IgD-negative memory B cell (primary cell): ENCODE measurements at regions not wholly inside any gene's neighbourhood (a gene's known extent, or its start where the extent isn't known, plus 50 kb on each side); places are given as distances from the start of the nearest gene placed in this dataset.
"Not testable (repeated sequence)": the region's sequence is repeated elsewhere in the genome, so short reads cannot be mapped to it uniquely, and the experiment has no call there.

ENCODE experiments used
- H3K27ac Mint-ChIP-seq, 3 donors: one replicate each; pipeline ENCODE4 v1.8.0; 2020 to 2022; ENCODE audit warnings: mild to moderate bottlenecking in 3 of 3, mixed read lengths in 3 of 3, moderate library complexity in 1 of 3
- H3K27me3 Mint-ChIP-seq: one replicate; pipeline ENCODE4 v1.8.0; 2021; ENCODE audit warnings: mixed read lengths
- H3K36me3 Mint-ChIP-seq: one replicate; pipeline ENCODE4 v1.8.0; 2020; ENCODE audit warnings: mild to moderate bottlenecking, mixed read lengths
- H3K4me1 Mint-ChIP-seq, 3 donors: one replicate each; pipeline ENCODE4 v1.8.0; 2020 to 2022; ENCODE audit warnings: mixed read lengths in 3 of 3, mild to moderate bottlenecking in 1 of 3
- H3K4me3 Mint-ChIP-seq, 4 donors: one replicate each; pipeline ENCODE4 v1.8.0; 2020 to 2022; ENCODE audit warnings: mild to moderate bottlenecking in 4 of 4, mixed read lengths in 4 of 4, moderate library complexity in 3 of 4
- H3K9me3 Mint-ChIP-seq, 3 donors: one replicate each; pipeline ENCODE4 v1.8.0; 2020 to 2021; ENCODE audit warnings: mixed read lengths in 3 of 3, mild to moderate bottlenecking in 1 of 3

DNA sequence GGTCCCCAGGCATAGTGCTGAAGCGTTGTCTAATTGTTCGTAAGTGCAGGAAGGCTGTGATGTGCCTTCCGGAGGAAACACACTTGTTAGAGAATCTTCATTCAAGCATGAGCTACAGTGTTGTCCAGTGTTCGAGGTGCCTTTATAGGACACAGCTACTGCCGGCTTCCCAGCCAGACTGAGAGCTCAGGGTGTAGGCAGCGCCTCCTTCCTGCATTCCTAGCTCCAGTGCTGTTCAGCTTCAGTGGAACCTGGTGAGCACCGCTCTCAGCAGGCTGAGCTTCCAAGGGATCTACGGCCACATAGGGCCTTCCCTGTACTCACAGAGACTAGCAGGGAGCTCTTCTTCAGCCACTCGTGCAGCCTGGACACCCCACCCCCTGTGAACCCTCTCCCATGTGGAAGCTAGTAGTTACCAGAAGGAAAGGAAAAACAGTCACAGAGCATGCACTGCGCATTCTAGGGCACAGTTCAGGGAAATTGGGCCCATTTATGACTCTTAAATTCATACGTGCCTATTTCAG, 87.9 kb upstream of the UXS1 start:
- not testable (repeated sequence) for H3K27ac Mint-ChIP-seq, H3K4me3 Mint-ChIP-seq, H3K9me3 Mint-ChIP-seq, H3K4me1 Mint-ChIP-seq, H3K36me3 Mint-ChIP-seq
- H3K27me3 Mint-ChIP-seq = peaks cover 14% of the 10 kb centered on the region

DNA sequence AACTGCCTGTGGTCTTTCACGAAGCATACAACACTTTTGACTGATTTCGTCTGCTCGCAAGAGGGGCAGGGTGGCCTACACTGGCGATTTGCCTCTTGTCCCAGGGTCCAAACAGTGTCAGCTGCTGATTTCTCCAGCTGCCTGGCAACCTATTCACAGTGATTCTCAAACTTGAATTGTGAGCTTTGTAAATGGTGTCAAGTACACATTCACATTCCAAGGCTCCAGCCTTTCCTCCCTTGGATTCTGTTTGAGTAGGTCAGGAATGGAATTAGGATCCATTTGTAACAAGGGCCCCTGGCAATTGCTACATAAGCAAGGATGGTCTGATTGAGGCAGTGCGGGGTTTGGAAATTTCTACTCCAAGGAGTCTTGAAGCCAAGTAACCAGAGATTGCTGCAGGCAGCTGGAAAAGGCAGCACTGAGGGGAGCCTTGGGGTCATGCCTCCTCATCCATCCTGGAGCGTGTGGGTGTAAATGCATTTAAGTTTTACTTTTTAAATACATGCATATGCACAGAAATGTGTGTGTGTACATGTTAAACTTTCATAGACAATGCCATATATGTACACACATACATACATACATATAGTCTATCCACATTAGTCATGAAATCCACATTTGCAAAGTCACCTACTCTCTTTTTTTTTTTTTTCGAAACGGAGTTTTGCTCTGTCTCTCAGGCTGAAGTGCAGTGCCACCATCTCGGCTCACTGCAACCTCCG, 86.8 kb upstream of the UXS1 start:
- Mint-ChIP-seq H3K36me3 (no peaks in the 10 kb centered on the region), H3K27me3 (peaks cover 14% of the 10 kb centered on the region), H3K4me1 (no peaks in the 10 kb centered on the region), H3K9me3 (peaks cover 0 to 2% (median 0%) of the 10 kb centered on the region in 3 donors), H3K4me3 (no peak overlapping the region), H3K27ac (no peak overlapping the region)

DNA sequence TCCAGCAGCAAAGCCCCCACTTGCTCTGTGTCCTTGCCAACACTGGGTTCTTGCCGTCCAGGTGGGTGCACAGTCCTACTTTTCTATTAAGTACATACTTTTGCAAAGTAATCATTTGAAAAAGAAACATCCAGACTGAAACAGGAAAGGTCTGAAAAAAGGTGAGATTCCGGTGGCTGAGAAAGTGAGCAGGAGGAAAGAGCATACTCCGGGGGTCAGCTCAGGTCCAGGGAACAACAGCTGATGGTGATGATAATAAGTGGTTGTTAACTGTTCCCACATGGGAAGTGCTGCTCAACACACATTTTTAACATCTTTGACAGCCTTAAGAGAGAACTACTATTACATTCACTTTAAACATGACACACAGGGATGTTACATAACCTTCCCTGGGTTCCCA, 86.1 kb upstream of the UXS1 start:
- Mint-ChIP-seq H3K4me1 (no peaks in the 10 kb centered on the region), H3K27me3 (peaks cover 14% of the 10 kb centered on the region), H3K9me3 (peaks cover 0 to 2% (median 0%) of the 10 kb centered on the region in 3 donors), H3K27ac (no peak overlapping the region), H3K36me3 (no peaks in the 10 kb centered on the region), H3K4me3 (no peak overlapping the region)

DNA sequence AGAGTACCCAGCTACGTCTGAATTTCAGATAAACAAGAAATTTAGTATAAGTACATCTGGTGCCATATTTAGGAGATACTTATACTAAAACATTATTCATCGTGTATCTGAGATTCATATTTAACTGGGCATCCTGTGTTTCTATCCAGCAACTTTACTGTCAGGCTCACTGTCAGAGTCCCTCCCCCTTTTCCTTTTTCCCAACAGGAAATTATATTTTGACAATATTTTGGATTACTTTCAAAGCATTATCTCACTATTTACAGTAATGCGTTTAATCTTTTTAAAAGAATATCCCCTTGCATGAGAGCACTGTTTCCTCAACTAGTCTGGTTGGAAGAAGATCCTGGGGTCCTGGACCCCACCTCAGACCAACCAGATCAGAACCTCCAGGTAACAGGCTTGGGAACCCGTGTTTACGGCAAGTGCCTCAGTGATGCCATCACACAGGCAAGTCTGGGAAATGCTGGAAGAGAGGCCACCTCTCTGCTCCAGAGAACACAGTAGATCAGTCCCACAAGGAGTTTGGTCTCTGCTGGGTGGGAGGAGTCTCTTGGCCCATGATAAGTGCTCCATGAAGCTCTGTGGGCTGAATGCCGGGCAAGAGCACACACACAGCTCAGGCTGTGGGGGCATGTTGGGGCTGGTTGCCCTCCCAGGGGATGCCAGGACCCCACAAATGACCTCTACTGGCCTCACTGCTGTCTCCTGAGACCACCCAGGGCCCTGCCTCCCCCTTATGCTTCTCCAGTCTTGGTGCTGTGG, 84.2 kb upstream of the UXS1 start:
- Mint-ChIP-seq H3K27ac (no peak overlapping the region), H3K27me3 (peaks cover 8% of the 10 kb centered on the region), H3K36me3 (no peaks in the 10 kb centered on the region), H3K9me3 (peaks cover 0 to 2% (median 0%) of the 10 kb centered on the region in 3 donors), H3K4me1 (no peaks in the 10 kb centered on the region), H3K4me3 (no peak overlapping the region)

DNA sequence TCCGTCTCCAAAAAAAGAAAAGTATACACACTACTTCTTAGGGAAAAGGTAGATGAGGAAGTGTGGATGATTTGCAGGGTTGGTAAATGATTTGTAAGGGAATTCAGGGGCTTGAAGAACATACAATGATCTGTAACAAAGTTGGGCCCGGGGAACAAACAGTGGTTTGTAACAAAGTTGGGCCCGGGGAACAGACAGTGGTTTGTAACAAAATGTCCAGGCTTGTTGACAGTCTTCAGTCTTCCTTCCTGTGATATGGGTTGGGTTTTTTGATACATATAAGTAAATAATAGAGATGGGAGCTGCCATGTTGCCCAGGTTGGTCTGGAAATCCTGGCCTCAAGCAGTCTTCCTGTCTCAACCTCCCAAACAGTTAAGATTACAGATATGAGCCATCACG, 83.3 kb upstream of the UXS1 start:
- H3K27ac Mint-ChIP-seq = peak overlapping the region in 1 of 3 donors; percentile 24
- H3K9me3 Mint-ChIP-seq = peaks cover 0 to 5% (median 0%) of the 10 kb centered on the region in 3 donors
- H3K4me1 Mint-ChIP-seq = no peaks in the 10 kb centered on the region
- H3K36me3 Mint-ChIP-seq = no peaks in the 10 kb centered on the region
- peaks cover under 1% of the 10 kb centered on the region for H3K27me3 Mint-ChIP-seq
- no peak overlapping the region for H3K4me3 Mint-ChIP-seq

DNA sequence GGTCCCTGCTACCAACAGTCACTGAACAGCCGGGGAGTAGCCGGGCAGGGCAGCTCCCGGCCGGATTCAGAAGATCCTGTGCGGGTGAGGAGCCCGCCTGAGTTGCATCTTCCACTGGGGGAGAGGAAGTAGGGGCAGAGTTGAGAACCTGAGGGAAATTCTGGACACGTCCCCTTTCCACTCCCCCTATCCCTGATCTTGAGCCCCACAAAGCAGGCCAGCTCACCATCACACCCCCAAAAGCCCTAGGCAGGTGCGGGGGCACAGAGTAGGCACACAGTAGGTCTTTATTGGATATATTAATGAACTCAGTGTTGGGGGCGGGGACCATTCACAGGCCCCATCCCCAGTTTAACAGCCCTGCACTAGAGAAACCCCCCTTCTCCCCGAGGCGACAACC, 81.9 kb upstream of the UXS1 start:
- Mint-ChIP-seq H3K36me3 (no peaks in the 10 kb centered on the region), H3K9me3 (peaks cover 0 to 5% (median 0%) of the 10 kb centered on the region in 3 donors), H3K4me3 (no peak overlapping the region), H3K4me1 (peaks cover 0 to 3% (median 0%) of the 10 kb centered on the region in 3 donors), H3K27me3 (peaks cover 2% of the 10 kb centered on the region), H3K27ac (no peak overlapping the region)

DNA sequence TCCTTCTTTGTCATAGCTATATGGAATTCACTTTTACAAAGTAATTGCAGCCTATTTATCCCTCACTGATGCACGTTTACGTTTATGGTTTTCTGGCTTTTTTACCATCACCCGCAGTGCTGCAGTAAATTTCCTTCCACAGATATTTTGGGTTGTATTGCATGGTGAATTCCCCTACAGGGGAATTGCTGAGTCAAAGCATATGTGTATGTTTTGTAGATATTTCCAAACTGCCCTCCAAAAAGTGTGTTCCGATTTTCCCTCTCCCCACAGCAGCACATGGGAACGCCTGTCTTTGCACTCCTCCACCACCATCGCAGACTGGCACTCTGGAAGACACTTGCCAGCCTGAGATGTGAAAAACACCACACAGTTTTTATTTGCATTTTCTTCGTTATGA, 80.6 kb upstream of the UXS1 start:
- peaks cover 0 to 10% (median 5%) of the 10 kb centered on the region in 3 donors for H3K4me1 Mint-ChIP-seq
- H3K27ac Mint-ChIP-seq = no peak overlapping the region
- no peaks in the 10 kb centered on the region for H3K36me3 Mint-ChIP-seq
- H3K4me3 Mint-ChIP-seq = no peak overlapping the region
- H3K27me3 Mint-ChIP-seq = peaks cover 11% of the 10 kb centered on the region
- H3K9me3 Mint-ChIP-seq = peaks cover 0 to 5% (median 0%) of the 10 kb centered on the region in 3 donors

DNA sequence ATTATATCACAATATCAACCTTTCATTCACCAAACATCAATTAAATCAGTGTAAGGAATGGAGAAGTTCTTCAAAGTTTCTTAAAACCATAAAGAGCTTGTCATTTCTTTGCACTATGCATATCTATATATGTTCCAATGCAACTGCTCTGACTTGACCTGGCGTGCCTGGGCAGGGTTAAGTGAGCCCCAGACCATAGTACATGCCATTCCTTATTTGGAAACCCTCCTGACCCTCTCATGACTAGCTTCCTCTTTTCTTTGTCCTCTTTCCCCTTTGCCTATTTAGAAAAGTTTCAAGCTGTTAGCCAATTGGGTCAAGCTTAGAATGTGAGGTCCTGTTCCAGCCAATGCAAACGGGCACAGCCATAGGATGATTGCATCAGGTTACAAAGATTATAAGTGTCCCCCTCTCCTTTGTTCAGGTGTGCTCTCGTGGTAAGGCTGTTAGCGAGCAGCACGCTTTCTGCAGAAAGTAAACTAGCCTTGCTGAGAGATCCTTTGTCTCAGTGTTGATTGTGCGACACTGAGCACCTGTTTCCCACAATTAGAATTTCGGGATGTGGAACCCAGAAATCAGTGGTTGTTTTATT, 78.2 kb upstream of the UXS1 start:
- Mint-ChIP-seq H3K27ac (no peak overlapping the region), H3K36me3 (no peaks in the 10 kb centered on the region), H3K27me3 (peaks cover 29% of the 10 kb centered on the region), H3K4me1 (peaks cover 0 to 13% (median 8%) of the 10 kb centered on the region in 3 donors), H3K4me3 (no peak overlapping the region), H3K9me3 (peaks cover 0 to 3% (median 0%) of the 10 kb centered on the region in 3 donors)

DNA sequence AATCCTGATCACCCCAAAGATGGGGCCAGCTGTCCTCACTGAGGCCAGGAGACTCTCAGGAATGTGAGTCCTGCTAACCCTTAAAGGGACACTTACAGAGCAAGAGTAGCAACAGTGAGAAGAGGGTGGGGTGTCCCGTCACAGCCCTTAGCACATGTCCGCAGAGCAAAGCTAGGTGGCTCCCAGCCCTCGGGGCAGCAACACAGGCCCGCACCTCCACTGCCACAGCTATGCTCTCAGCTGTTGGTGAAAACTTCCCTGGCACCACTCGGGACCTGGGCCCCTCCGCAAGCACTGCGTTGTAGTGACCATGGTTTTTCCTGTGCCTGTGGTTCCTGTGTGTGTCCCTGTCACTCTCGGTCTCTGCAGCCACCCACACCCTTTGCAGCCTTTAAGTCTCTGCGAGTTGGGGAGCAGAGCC, 76.4 kb upstream of the UXS1 start:
- peaks cover 0 to 13% (median 8%) of the 10 kb centered on the region in 3 donors for H3K4me1 Mint-ChIP-seq
- no peaks in the 10 kb centered on the region for H3K36me3 Mint-ChIP-seq
- peak overlapping the region in 1 of 3 donors; percentile 19 for H3K27ac Mint-ChIP-seq
- H3K4me3 Mint-ChIP-seq = peak overlapping the region in 3 of 4 donors; percentile 85 to 96 (median 89)
- H3K27me3 Mint-ChIP-seq = peaks cover 35% of the 10 kb centered on the region
- peaks cover 0 to 3% (median 0%) of the 10 kb centered on the region in 3 donors for H3K9me3 Mint-ChIP-seq

DNA sequence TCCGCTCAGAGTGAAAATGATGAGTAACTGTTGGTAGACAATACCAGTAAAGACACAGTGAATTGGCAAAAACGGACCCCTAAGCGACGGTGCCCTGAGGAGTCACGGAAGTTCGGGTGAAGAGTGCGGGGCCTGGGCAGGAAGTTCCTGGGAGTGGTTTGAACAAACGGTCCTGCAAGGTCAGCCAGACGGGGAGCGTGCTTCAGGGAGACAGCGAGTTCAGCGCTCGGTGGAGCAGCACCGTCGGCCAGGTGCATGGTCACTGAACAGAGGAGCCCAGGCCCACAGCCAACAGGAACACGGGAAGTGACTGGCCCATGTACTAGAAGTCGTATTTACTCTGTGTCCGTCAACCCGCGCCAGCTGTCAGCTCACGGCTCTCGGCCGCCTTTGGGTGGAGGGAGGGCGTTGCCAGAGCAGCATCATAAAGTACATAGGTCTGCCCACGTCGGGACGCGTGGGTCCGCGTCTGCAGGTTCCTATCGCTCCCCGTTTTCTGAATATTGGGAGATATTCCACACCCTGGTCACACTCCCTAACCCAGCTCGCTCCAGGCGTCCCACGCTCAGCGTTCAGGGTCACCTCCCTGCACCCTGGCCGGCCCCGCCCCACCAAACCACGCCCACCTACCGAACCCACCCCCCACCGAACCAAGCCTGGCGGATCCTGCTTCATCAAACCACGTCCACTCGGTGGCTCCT, 75.6 kb upstream of the UXS1 start:
- Mint-ChIP-seq H3K36me3 (no peaks in the 10 kb centered on the region), H3K27me3 (peaks cover 35% of the 10 kb centered on the region), H3K27ac (peak overlapping the region in 1 of 3 donors; percentile 19), H3K4me3 (peak overlapping the region in 3 of 4 donors; percentile 85 to 96 (median 89)), H3K9me3 (peaks cover 0 to 3% (median 0%) of the 10 kb centered on the region in 3 donors), H3K4me1 (peaks cover 0 to 13% (median 8%) of the 10 kb centered on the region in 3 donors)

DNA sequence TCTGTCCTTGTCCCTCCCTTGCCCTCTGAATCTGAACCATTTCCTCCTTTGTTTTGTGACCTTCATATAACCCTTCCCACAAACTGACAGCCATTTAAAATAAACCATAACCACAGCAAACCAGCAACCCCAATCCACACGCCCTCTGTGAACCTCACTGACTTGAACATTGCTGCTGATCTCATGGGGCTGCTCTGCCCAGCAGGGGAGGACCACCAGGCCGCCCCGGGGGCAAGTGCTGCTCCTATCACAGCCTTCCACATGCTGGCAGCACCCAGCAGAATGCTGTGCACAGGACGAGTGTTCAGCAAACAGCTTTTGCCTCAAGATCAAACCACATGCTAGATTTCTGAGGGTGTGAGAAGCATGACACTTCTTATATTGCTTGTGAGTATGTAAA, 73.9 kb upstream of the UXS1 start:
- H3K27me3 Mint-ChIP-seq = peaks cover 35% of the 10 kb centered on the region
- H3K4me1 Mint-ChIP-seq = peaks cover 0 to 13% (median 8%) of the 10 kb centered on the region in 3 donors
- H3K36me3 Mint-ChIP-seq = no peaks in the 10 kb centered on the region
- H3K4me3 Mint-ChIP-seq = peak overlapping the region in 1 of 4 donors; percentile 30
- no peak overlapping the region for H3K27ac Mint-ChIP-seq
- peaks cover 0 to 3% (median 0%) of the 10 kb centered on the region in 3 donors for H3K9me3 Mint-ChIP-seq

DNA sequence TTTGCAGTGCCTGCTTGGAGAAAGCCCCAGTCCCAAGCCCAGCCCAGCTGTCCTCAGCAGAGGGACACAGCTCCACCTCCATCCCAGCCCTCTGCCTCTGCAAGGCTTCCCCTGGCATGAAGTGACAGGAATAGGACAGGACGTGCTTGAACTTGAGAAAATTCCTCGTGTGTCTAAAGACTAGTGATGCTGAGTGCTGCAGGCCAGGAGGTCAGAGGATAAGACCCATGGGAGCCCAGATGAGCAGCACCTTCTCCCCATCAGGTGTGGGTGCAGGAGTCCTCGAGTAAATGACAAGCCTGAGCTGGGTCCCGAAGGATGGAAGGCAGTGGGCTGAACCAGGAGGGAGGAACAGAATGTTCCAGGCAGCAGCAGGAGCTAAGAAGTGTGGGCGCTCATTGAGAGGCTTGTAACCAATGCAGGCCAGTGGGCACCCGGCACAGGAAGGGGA, 67.8 kb upstream of the UXS1 start:
- peaks cover 6% of the 10 kb centered on the region for H3K27me3 Mint-ChIP-seq
- peak overlapping the region in 2 of 4 donors; percentile 55 to 85 for H3K4me3 Mint-ChIP-seq
- H3K9me3 Mint-ChIP-seq = no peaks in the 10 kb centered on the region
- peaks cover 1% of the 10 kb centered on the region for H3K36me3 Mint-ChIP-seq
- H3K4me1 Mint-ChIP-seq = peaks cover 0 to 2% (median 0%) of the 10 kb centered on the region in 3 donors
- H3K27ac Mint-ChIP-seq = no peak overlapping the region

DNA sequence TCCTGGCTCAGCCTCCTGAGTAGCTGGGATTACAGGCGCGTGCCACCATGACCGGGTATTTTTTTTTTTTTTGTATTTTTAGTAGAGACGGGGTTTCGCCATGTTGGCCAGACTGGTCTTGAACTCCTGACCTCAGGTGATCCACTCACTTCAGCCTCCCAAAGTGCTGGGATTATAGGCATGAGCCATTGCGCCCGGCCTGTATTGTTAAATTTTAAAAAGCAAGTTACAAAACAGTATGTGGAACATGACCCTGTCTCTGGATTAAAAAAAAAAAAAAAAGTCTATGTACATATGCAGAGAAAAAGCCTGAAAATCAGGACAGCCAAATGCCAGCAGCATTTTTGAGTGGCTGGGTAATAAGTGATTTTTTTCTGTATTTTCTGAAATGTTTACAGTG, 64.8 kb upstream of the UXS1 start:
- not testable (repeated sequence) for H3K36me3 Mint-ChIP-seq, H3K4me1 Mint-ChIP-seq

DNA sequence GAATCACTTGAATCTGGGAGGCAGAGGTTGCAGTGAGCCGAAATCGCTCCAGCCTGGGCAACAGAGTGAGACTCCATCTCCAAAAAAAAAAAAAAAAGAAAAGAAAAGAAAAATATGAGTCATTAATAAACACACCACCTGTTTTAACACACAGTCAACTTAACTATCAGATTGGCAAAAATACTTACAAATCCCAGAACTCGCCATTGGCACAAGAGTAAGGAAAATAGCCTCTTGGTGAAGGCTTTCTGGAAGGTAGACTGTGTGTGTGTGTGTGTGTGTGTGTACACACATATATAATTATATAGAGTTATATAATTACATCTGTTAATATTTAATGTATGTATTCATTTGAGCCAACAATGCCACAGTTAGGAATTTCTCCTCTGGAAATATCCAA, 63.7 kb upstream of the UXS1 start:
- Mint-ChIP-seq H3K9me3 (no peaks in the 10 kb centered on the region), H3K4me1 (peaks cover 0 to 2% (median 0%) of the 10 kb centered on the region in 3 donors), H3K27ac (no peak overlapping the region), H3K36me3 (peaks cover 1% of the 10 kb centered on the region), H3K4me3 (no peak overlapping the region), H3K27me3 (no peaks in the 10 kb centered on the region)

More for the DNA sequence above, 64.8 kb upstream of the UXS1 start:
- not testable (repeated sequence) for H3K27ac Mint-ChIP-seq, H3K9me3 Mint-ChIP-seq, H3K4me3 Mint-ChIP-seq, H3K27me3 Mint-ChIP-seq
